IPS DF 6.9 (cell line): ENCODE measurements at regions not wholly inside any gene's neighbourhood (a gene's known extent, or its start where the extent isn't known, plus 50 kb on each side); places are given as distances from the start of the nearest gene placed in this dataset.
A peak's percentile ranks its signal among the peaks of the same experiment; 100 is the strongest.

Experiments used
- DNase-seq: peaks from one replicate; pipeline ENCODE4 v3.0.0-alpha.2; 2013; ENCODE audit warnings: low read depth, low spot score
- H3K27ac ChIP-seq: one replicate; pipeline ENCODE4 v1.5.1; 2013; ENCODE audit warnings: low read length, control low read depth
- H3K27me3 ChIP-seq: 2 replicates; pipeline ENCODE4 v1.6.1; 2013; ENCODE audit warnings: mild to moderate bottlenecking, low read length; ENCODE audit not compliant: control insufficient read depth, insufficient read depth
- H3K36me3 ChIP-seq: 2 replicates; pipeline ENCODE4 v1.6.1; 2013; ENCODE audit warnings: low read length; ENCODE audit not compliant: control insufficient read depth, insufficient read depth
- H3K4me1 ChIP-seq: 2 replicates; pipeline ENCODE4 v1.6.1; 2013; ENCODE audit warnings: low read length; ENCODE audit not compliant: control insufficient read depth, insufficient read depth
- H3K4me3 ChIP-seq: 2 replicates; pipeline ENCODE4 v1.5.1; 2013; ENCODE audit warnings: mild to moderate bottlenecking, low read length
- H3K9me3 ChIP-seq: 2 replicates; pipeline ENCODE4 v1.6.1; 2013; ENCODE audit warnings: low read length, inconsistent platforms; ENCODE audit not compliant: control insufficient read depth, insufficient read depth
- WGBS: extraction: QIAGEN DNeasy Blood & Tissue Kit; methylation state at CpG from one replicate; pipeline ENCODE4 v1.1.7; 2013; ENCODE audit warnings: mixed read lengths, missing lambda C conversion rate; ENCODE audit not compliant: insufficient read length, insufficient coverage; 5-methylcytosine and 5-hydroxymethylcytosine counted together

DNA sequence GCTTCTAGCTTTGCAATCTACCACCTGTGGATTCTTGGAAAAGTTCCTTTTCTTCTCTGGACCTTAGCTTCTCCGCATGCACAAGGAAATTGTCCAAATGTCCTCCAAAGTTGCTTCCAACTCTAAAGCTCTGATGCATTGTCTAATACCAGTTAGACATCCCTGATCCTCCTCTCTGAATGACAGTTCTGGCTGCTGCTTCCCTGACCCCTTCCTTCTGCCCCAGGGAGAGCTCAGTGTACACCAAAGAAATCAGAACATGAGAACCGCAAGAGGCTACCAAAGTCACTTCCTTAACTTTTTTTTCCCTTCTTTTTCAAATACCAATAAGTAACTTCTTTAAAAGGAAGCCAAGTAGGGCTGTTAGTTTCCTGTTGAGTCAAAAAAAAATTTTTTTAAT, 79.7 kb upstream of the CES5A start:
- no peak for DNase-seq
- no peaks in the 10 kb centered on the region for H3K27me3 ChIP-seq

DNA sequence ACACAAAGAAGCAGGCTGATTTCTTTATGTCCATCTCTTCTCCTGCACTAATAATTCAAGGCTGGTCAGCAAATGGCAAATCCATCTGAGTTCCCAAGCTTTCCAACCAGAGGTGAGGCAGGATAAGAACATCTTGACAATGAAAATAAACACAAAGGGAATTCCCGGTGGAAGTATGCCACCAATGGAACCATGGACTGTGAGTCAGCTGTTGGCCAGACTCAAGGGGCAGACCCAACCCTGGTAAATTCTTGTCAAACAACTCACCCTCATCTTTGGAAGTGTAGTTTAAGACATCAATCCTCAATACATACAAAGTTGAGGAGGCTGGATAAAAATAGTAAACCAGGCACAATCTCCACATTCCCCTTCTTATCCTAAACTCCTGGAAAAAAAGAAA, 74.3 kb upstream of the CES5A start:
- DNase-seq = no peak
- Histone ChIP-seq H3K4me3 (no peak overlapping the region), H3K36me3 (no peaks in the 10 kb centered on the region), H3K4me1 (no peaks in the 10 kb centered on the region), H3K9me3 (no peaks in the 10 kb centered on the region), H3K27ac (no peak overlapping the region), H3K27me3 (no peaks in the 10 kb centered on the region)
- WGBS = no CpG with 5 or more reads among the region's 1 CpG

More for the DNA sequence above, 79.7 kb upstream of the CES5A start:
- no peaks in the 10 kb centered on the region for H3K4me1 ChIP-seq
- no peaks in the 10 kb centered on the region for H3K36me3 ChIP-seq
- no peaks in the 10 kb centered on the region for H3K9me3 ChIP-seq
- no CpG with 5 or more reads among the region's 2 CpGs for WGBS
- no peak overlapping the region for H3K27ac ChIP-seq
- H3K4me3 ChIP-seq = no peak overlapping the region

DNA sequence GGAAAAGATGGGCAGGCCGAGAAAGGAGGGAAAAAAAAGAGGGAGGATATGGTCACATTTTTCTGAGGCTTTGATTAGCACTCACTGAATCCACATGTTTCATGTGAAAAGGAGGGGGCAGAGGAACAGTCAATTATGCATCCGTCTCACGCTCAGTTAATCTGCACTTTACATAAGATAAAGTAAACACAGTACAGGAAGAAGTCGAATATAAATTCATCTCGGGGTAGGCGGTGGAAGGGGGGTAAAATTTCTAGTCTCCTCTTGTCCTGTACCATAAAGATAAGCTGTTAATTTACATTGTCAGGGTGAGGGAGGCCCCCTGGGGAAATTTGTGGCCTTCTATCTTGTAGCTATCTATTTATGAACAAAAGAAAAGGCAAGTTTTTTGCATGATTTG, 73.1 kb upstream of the CES5A start:
- no peak overlapping the region for H3K4me3 ChIP-seq
- no peaks in the 10 kb centered on the region for H3K9me3 ChIP-seq
- H3K27ac ChIP-seq = no peak overlapping the region
- DNase-seq = no peak
- WGBS = no CpG with 5 or more reads among the region's 6 CpGs
- no peaks in the 10 kb centered on the region for H3K36me3 ChIP-seq
- H3K27me3 ChIP-seq = no peaks in the 10 kb centered on the region
- no peaks in the 10 kb centered on the region for H3K4me1 ChIP-seq

DNA sequence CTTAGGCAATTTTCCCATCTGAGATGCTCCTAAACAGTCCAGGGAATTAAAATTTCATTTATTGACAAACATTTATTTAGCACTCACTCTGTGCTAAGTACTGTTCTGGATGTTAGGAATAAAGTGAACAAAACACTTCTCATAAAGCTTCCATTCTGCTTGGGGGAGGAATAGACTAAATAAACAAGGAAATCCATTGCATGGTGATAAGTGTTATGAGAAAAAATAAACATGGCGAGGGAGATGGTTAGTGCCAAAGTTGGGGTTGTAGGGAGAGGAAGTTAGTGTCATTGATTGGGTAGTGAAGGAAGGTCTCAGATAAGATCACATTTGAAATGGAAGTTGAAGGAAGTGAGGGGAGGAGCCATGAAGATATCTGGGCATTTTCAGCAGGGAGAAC, 72.2 kb upstream of the CES5A start:
- no peak for DNase-seq
- no peaks in the 10 kb centered on the region for H3K36me3 ChIP-seq
- 100% methylated on average over 1 of the region's 1 CpG for WGBS
- no peaks in the 10 kb centered on the region for H3K27me3 ChIP-seq
- H3K27ac ChIP-seq = no peak overlapping the region
- no peak overlapping the region for H3K4me3 ChIP-seq
- no peaks in the 10 kb centered on the region for H3K9me3 ChIP-seq
- H3K4me1 ChIP-seq = no peaks in the 10 kb centered on the region

DNA sequence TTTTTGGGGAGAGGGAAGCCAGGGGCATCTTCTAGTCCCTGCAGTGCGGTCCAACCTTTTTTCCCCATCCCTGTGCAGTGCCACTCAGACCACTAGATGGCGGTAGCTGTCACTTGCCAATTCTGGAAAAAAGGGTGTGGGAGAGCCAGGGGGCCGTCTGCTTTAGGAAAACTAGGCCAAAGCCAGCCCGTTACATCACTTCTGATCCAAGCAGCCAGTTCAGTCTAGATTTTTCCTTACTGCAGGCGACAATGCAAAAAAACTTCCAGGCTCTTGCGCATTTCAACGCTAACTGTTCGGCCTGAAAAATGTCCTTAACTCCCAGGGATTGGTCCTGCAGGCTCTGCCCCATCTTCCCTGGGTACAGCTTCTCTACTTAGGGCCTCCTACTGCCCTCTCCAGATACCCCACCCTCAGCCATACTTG, 69.2 kb upstream of the CES5A start:
- H3K9me3 ChIP-seq = no peaks in the 10 kb centered on the region
- H3K27ac ChIP-seq = no peak overlapping the region
- H3K4me3 ChIP-seq = no peak overlapping the region
- WGBS = no CpG with 5 or more reads among the region's 8 CpGs
- H3K27me3 ChIP-seq = no peaks in the 10 kb centered on the region
- peak; percentile 29 for DNase-seq
- H3K36me3 ChIP-seq = no peaks in the 10 kb centered on the region
- H3K4me1 ChIP-seq = no peaks in the 10 kb centered on the region

DNA sequence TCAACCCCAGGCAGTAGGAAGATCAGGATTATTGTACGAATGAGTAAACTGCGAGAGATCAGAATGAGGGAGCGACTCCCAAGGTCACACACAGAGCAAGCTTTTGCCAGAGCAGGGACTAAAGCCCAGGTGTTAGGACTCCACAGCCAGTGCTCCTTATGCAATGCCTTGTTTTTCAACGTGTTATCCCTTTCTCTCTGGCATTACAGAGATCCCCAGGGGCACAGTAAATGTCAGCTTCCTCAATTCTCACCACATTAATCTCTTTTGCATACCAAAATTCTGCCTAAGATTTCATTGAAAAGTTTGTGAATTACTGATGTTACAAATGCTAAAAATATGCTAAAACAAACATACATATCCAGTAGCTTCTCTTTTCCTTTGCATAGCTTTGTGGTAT, 68.1 kb upstream of the CES5A start:
- no peaks in the 10 kb centered on the region for H3K4me1 ChIP-seq
- WGBS = no CpG with 5 or more reads among the region's 4 CpGs
- no peaks in the 10 kb centered on the region for H3K27me3 ChIP-seq
- no peak overlapping the region for H3K4me3 ChIP-seq
- H3K27ac ChIP-seq = no peak overlapping the region
- no peaks in the 10 kb centered on the region for H3K9me3 ChIP-seq
- H3K36me3 ChIP-seq = no peaks in the 10 kb centered on the region
- no peak for DNase-seq

DNA sequence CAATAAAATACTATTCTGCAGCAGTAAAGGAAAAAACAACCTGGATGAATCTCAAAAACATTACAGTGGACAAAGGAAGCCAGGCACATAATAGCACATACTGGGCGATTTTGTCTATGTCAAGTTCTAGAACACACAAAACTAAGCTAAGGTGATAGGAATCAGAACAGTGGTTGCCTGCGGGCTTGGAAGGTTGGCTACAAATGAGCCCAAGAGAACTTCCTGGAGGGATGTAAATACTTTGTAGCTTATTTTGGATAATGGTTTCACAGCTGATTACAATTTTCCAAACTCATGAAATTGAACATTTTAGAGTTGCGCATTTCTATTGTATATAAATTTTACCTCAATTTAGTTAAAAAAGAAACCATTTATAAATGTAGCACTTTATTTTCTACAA, 67.6 kb upstream of the CES5A start:
- no CpG with 5 or more reads among the region's 3 CpGs for WGBS
- H3K4me1 ChIP-seq = no peaks in the 10 kb centered on the region
- no peak overlapping the region for H3K27ac ChIP-seq
- DNase-seq = no peak
- no peaks in the 10 kb centered on the region for H3K9me3 ChIP-seq
- H3K27me3 ChIP-seq = no peaks in the 10 kb centered on the region
- H3K4me3 ChIP-seq = no peak overlapping the region
- H3K36me3 ChIP-seq = no peaks in the 10 kb centered on the region

DNA sequence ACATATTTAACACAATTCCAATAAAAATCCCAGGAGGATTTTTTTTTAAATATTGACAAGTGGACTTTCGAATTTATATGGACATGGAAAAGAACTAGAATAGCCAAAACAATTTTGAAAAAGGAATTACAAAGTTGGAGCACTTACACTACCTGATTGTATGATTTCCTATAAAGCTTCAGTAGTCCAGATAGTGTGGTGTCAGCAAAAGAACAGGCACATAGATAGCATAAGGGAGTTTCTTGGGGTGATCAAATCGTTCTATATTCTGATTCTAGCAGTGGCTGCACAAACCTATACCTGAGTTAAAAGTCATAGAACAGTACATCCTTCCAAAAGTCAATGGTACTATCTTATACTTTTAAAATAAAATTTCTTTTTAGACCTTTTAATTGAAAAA, 66.4 kb upstream of the CES5A start:
- no peaks in the 10 kb centered on the region for H3K9me3 ChIP-seq
- no peak overlapping the region for H3K4me3 ChIP-seq
- H3K4me1 ChIP-seq = no peaks in the 10 kb centered on the region
- WGBS = no CpG with 5 or more reads among the region's 2 CpGs
- no peaks in the 10 kb centered on the region for H3K27me3 ChIP-seq
- H3K27ac ChIP-seq = no peak overlapping the region
- no peaks in the 10 kb centered on the region for H3K36me3 ChIP-seq
- DNase-seq = no peak

DNA sequence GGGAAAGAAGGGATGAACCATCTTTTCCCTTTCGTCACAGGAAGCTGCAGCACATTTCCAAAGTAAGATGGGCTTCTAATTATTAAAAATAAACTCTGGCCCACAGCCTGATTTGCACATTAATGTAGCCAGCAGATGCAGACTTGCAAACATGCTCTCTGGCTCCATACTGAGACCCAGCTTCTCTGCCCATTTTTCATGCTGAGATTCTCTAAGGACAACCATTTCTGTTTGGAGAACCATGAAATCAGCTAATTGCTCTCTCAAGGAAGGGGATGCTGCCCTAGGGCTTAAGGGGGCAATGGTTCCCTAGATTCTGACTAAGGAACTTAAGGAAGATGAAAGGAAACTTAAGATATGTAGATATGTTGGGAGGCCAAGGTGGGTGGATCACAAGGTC, 63.0 kb upstream of the CES5A start:
- Histone ChIP-seq H3K4me1 (no peaks in the 10 kb centered on the region), H3K36me3 (no peaks in the 10 kb centered on the region), H3K27me3 (no peaks in the 10 kb centered on the region), H3K9me3 (no peaks in the 10 kb centered on the region), H3K27ac (no peak overlapping the region), H3K4me3 (no peak overlapping the region)
- DNase-seq = no peak
- no CpG with 5 or more reads among the region's 1 CpG for WGBS

DNA sequence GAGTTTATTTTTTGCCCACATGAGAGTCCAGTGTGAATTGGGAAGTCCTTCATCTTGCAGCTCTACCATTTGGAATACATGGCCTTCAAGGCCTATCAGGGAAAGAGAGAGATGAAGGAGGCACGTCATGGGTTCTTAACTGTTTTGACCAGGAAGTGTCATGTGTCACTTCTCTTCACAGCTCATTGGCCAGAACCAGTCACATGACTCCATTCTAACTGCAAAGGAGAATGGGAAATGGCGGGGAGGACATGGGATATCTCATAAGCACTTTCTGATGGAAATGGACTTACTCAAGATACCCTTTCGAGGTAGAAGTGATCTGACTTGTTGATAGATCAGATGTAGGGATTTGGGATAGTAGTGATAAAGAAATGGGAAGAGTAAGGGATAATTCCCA, 57.9 kb upstream of the CES5A start:
- no peaks in the 10 kb centered on the region for H3K9me3 ChIP-seq
- H3K27ac ChIP-seq = no peak overlapping the region
- DNase-seq = no peak
- no peaks in the 10 kb centered on the region for H3K36me3 ChIP-seq
- WGBS = no CpG with 5 or more reads among the region's 3 CpGs
- no peak overlapping the region for H3K4me3 ChIP-seq
- no peaks in the 10 kb centered on the region for H3K27me3 ChIP-seq
- H3K4me1 ChIP-seq = no peaks in the 10 kb centered on the region

DNA sequence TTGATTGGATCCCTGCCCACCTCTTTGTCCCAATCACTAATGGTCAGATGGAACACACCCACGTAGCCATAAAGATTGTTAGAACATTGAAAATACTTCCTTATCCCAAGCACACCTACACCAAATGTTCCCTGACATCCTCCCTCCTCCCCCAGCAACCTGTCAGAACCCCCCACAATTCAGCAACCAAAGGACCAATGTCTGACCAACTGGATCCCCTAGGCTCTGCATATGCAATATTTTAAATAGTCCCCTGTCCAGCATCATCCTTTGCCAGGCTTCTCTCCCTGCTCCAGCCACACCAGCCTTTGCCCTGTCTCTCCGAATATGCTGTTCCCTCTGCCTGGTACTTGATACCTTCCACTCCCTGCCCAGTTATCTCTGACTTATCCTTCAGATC, 54.9 kb upstream of the CES5A start:
- Histone ChIP-seq H3K4me1 (no peaks in the 10 kb centered on the region), H3K27me3 (no peaks in the 10 kb centered on the region), H3K9me3 (no peaks in the 10 kb centered on the region), H3K36me3 (no peaks in the 10 kb centered on the region), H3K27ac (no peak overlapping the region), H3K4me3 (no peak overlapping the region)
- no peak for DNase-seq
- no CpG with 5 or more reads among the region's 2 CpGs for WGBS
